ENCODE measurements at regions not wholly inside any gene's neighbourhood (a gene's known extent, or its start where the extent isn't known, plus 50 kb on each side); places are given as distances from the start of the nearest gene placed in this dataset.

- no peak for DNase-seq
Measured at GRCh38 chr13:34647379-34648150, 294.5 kb upstream of the NBEA start.

GRCh38 chr13:34654203-34654602 lies 287.9 kb upstream of the NBEA start:
- DNase-seq: no peak

GRCh38 chr13:34654647-34655046 lies 287.4 kb upstream of the NBEA start:
- no peak for DNase-seq

GRCh38 chr13:34655554-34655953 lies 286.5 kb upstream of the NBEA start:
- no peak for DNase-seq

- DNase-seq: no peak
Measured at GRCh38 chr13:34657716-34658115, 284.4 kb upstream of the NBEA start.

- DNase-seq: peak; percentile 77
Measured at GRCh38 chr13:34667286-34668218, 274.5 kb upstream of the NBEA start.

GRCh38 chr13:34671137-34671536 lies 270.9 kb upstream of the NBEA start:
- DNase-seq: peak; percentile 60

GRCh38 chr13:34672631-34673030 lies 269.4 kb upstream of the NBEA start:
- DNase-seq: no peak

GRCh38 chr13:34675626-34676025 lies 266.4 kb upstream of the NBEA start:
- DNase-seq: no peak

GRCh38 chr13:34678154-34678553 lies 263.9 kb upstream of the NBEA start:
- DNase-seq: no peak

GRCh38 chr13:34681405-34681955 lies 260.6 kb upstream of the NBEA start:
- DNase-seq: no peak

- DNase-seq: no peak
Measured at GRCh38 chr13:34695063-34695462, 247.0 kb upstream of the NBEA start.

- DNase-seq: no peak
Measured at GRCh38 chr13:34696296-34696695, 245.8 kb upstream of the NBEA start.

- DNase-seq: no peak
Measured at GRCh38 chr13:34696741-34697140, 245.3 kb upstream of the NBEA start.

- DNase-seq: no peak
Measured at GRCh38 chr13:34698945-34699344, 243.1 kb upstream of the NBEA start.

- no peak for DNase-seq
Measured at GRCh38 chr13:34700155-34700554, 241.9 kb upstream of the NBEA start.

GRCh38 chr13:34701919-34702318 lies 240.2 kb upstream of the NBEA start:
- no peak for DNase-seq

GRCh38 chr13:34708566-34709313 lies 233.3 kb upstream of the NBEA start:
- DNase-seq: no peak

GRCh38 chr13:34719060-34719875 lies 222.8 kb upstream of the NBEA start:
- DNase-seq: no peak

GRCh38 chr13:34720618-34721017 lies 221.5 kb upstream of the NBEA start:
- DNase-seq: no peak

GRCh38 chr13:34721631-34722595 lies 220.2 kb upstream of the NBEA start:
- no peak for DNase-seq
